ENCODE measurements at regions not wholly inside any gene's neighbourhood (a gene's known extent, or its start where the extent isn't known, plus 50 kb on each side); places are given as distances from the start of the nearest gene placed in this dataset.

DNA sequence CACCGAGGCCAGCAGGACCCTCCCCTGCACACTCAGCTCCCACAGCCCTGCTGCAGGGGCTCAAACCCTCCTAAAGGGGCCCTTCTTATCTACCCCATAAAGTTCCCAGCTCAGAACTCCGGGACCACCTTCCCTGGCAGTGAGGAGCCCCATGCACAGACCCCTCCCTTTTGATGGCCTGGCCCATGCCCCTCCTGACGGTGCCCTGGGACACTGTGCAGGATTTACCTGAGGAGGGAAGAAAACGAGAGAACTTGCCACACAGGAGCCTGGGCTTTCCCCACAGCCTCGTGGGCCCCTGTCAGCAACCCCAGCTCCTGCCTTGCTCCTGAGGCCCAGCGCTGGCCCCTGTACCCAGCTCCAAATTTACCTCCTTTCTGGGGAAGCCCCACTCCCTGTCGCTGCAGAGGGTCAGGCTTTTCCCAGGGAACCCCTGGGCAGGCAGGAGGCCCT lies 206.3 kb upstream of the SALL3 start:
- TF ChIP-seq POLR2A (IDR thresholded peaks at IDR 0.05), result no peak
- TF ChIP-seq, protein P1, sequence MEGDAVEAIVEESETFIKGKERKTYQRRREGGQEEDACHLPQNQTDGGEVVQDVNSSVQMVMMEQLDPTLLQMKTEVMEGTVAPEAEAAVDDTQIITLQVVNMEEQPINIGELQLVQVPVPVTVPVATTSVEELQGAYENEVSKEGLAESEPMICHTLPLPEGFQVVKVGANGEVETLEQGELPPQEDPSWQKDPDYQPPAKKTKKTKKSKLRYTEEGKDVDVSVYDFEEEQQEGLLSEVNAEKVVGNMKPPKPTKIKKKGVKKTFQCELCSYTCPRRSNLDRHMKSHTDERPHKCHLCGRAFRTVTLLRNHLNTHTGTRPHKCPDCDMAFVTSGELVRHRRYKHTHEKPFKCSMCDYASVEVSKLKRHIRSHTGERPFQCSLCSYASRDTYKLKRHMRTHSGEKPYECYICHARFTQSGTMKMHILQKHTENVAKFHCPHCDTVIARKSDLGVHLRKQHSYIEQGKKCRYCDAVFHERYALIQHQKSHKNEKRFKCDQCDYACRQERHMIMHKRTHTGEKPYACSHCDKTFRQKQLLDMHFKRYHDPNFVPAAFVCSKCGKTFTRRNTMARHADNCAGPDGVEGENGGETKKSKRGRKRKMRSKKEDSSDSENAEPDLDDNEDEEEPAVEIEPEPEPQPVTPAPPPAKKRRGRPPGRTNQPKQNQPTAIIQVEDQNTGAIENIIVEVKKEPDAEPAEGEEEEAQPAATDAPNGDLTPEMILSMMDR (IDR thresholded peaks at IDR 0.05), result no peak
- no peak for TF ChIP-seq POLR2AphosphoS5 (IDR thresholded peaks at IDR 0.05)
